ENCODE measurements at regions not wholly inside any gene's neighbourhood (a gene's known extent, or its start where the extent isn't known, plus 50 kb on each side); places are given as distances from the start of the nearest gene placed in this dataset.
"Not testable (repeated sequence)": the region's sequence is repeated elsewhere in the genome, so short reads cannot be mapped to it uniquely, and the experiment has no call there.

GRCh38 chr15:93759629-93760028 is 471.7 kb upstream of the MCTP2 start:
- Mint-ChIP-seq H3K27ac (no peak overlapping the region), H3K4me3 (no peak overlapping the region), H3K27me3 (ENCODE audit: low read depth) (peaks cover 6% of the 10 kb centered on the region), H3K9me3 (no peaks in the 10 kb centered on the region), H3K36me3 (ENCODE audit: insufficient read depth in 2 of 2) (no peaks in the 10 kb centered on the region), H3K4me1 (ENCODE audit: low read depth) (no peaks in the 10 kb centered on the region)
- no peak for ATAC-seq (replicated peaks in 1 of 2)
- DNase-seq: no peak

DNA sequence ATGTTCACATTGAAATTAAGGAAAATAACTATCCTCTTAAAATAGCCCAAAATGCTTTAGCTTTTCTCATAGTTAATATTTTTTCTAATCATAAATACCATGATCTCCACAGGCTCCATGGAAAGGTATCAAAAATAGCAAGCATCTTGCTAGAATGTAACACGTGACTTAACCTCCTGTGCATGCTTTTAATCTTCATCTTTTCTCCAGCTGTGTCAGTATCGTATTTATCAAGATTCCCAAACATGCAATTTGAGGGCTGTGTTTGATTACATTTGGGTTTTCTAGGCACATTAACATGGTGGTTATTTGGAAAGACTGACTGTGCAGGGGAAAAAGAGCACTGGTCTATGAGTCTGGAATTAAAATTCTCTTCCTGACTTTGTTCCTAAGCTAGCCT is 472.5 kb upstream of the MCTP2 start:
- DNase-seq (no peak), ATAC-seq (replicated peaks in 1 of 2) (no peak)
- H3K4me1 Mint-ChIP-seq (ENCODE audit: low read depth): no peaks in the 10 kb centered on the region
- no peaks in the 10 kb centered on the region for H3K36me3 Mint-ChIP-seq (ENCODE audit: insufficient read depth in 2 of 2)
- H3K27me3 Mint-ChIP-seq (ENCODE audit: low read depth): peaks cover 6% of the 10 kb centered on the region
- no peaks in the 10 kb centered on the region for H3K9me3 Mint-ChIP-seq
- H3K4me3 Mint-ChIP-seq: no peak overlapping the region
- H3K27ac Mint-ChIP-seq: no peak overlapping the region

DNA sequence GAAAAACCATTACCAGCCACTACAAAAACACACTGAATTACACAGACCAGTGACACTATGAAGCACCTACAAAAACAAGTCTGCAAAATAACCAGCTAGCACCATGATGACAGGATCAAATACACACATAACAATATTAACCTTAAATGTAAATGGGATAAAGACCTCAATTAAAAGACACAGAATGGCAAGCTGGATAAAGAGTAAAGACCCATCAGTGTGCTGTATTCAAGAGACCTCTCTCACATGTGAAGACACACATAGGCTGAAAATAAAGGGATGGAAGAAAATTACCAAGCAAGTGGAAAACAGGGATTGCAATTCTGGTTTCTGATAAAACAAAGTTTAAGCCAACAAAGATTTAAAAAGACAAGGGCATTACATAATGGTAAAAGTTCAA is 482.7 kb upstream of the MCTP2 start:
- no peaks in the 10 kb centered on the region for H3K27me3 Mint-ChIP-seq (ENCODE audit: low read depth)
- peaks cover 7 to 8% of the 10 kb centered on the region in 2 donors for H3K9me3 Mint-ChIP-seq
- no peak overlapping the region for H3K4me3 Mint-ChIP-seq
- ATAC-seq (replicated peaks in 1 of 2) (no peak), DNase-seq (no peak)
- no peak overlapping the region for H3K27ac Mint-ChIP-seq
- H3K4me1 Mint-ChIP-seq (ENCODE audit: low read depth): no peaks in the 10 kb centered on the region
- peaks cover 2 to 3% of the 10 kb centered on the region in 2 donors for H3K36me3 Mint-ChIP-seq (ENCODE audit: insufficient read depth in 2 of 2)

GRCh38 chr15:93734976-93735375 is 496.4 kb upstream of the MCTP2 start:
- H3K27ac Mint-ChIP-seq; H3K27me3 Mint-ChIP-seq (ENCODE audit: low read depth); H3K4me1 Mint-ChIP-seq (ENCODE audit: low read depth); DNase-seq; H3K4me3 Mint-ChIP-seq; H3K9me3 Mint-ChIP-seq; H3K36me3 Mint-ChIP-seq (ENCODE audit: insufficient read depth in 2 of 2); ATAC-seq (replicated peaks in 1 of 2): not testable (repeated sequence)

- Mint-ChIP-seq H3K4me1 (ENCODE audit: low read depth) (no peaks in the 10 kb centered on the region), H3K9me3 (peaks cover 10 to 11% of the 10 kb centered on the region in 2 donors), H3K27ac (no peak overlapping the region), H3K27me3 (ENCODE audit: low read depth) (no peaks in the 10 kb centered on the region), H3K36me3 (ENCODE audit: insufficient read depth in 2 of 2) (peaks cover 0 to 1% of the 10 kb centered on the region in 2 donors), H3K4me3 (no peak overlapping the region)
- no peak for DNase-seq
- no peak for ATAC-seq (replicated peaks in 1 of 2)
These were observed 500.6 kb upstream of the MCTP2 start for GRCh38 chr15:93730724-93731123.

GRCh38 chr15:93722165-93722564 is 509.2 kb upstream of the MCTP2 start:
- DNase-seq: no peak
- no peak for ATAC-seq (replicated peaks in 1 of 2)
- Mint-ChIP-seq H3K9me3 (no peaks in the 10 kb centered on the region), H3K4me1 (ENCODE audit: low read depth) (no peaks in the 10 kb centered on the region), H3K4me3 (no peak overlapping the region), H3K27me3 (ENCODE audit: low read depth) (no peaks in the 10 kb centered on the region), H3K27ac (no peak overlapping the region), H3K36me3 (ENCODE audit: insufficient read depth in 2 of 2) (no peaks in the 10 kb centered on the region)

GRCh38 chr15:93720607-93721006 is 510.8 kb upstream of the MCTP2 start:
- H3K36me3 Mint-ChIP-seq (ENCODE audit: insufficient read depth in 2 of 2): no peaks in the 10 kb centered on the region
- H3K27ac Mint-ChIP-seq: no peak overlapping the region
- no peaks in the 10 kb centered on the region for H3K27me3 Mint-ChIP-seq (ENCODE audit: low read depth)
- no peaks in the 10 kb centered on the region for H3K4me1 Mint-ChIP-seq (ENCODE audit: low read depth)
- ATAC-seq (replicated peaks in 1 of 2) (no peak), DNase-seq (no peak)
- H3K4me3 Mint-ChIP-seq: no peak overlapping the region
- H3K9me3 Mint-ChIP-seq: no peaks in the 10 kb centered on the region

DNA sequence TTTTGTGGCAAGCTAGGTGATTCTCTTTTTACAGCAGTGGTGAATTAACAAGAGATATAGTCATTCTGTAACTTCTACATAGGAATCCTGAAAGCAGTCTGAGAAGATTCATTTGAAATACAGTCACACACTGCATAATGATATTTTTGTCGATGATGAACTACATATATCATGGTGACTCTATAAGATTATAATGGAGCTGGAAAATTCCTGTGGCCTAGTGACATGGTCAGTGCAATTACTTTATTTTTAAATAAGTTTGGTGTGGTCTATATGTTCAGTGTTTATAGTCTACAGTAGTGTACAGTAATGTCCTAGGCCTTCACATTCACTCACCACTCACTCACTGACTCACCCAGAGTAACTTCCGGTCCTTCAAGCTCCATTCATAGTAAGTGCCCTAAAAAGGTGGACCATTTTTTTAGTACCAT is 511.4 kb upstream of the MCTP2 start:
- ATAC-seq (replicated peaks in 1 of 2): no peak

GRCh38 chr15:93716615-93717231 is 514.6 kb upstream of the MCTP2 start:
- no peaks in the 10 kb centered on the region for H3K27me3 Mint-ChIP-seq (ENCODE audit: low read depth)
- no peaks in the 10 kb centered on the region for H3K4me1 Mint-ChIP-seq (ENCODE audit: low read depth)
- no peak overlapping the region for H3K27ac Mint-ChIP-seq
- ATAC-seq (replicated peaks in 1 of 2) (no peak), DNase-seq (no peak)
- H3K9me3 Mint-ChIP-seq: peaks cover 0 to 2% of the 10 kb centered on the region in 2 donors
- no peak overlapping the region for H3K4me3 Mint-ChIP-seq
- H3K36me3 Mint-ChIP-seq (ENCODE audit: insufficient read depth in 2 of 2): no peaks in the 10 kb centered on the region

More for the DNA sequence above, 511.4 kb upstream of the MCTP2 start:
- H3K4me1 Mint-ChIP-seq (ENCODE audit: low read depth): no peaks in the 10 kb centered on the region
- no peaks in the 10 kb centered on the region for H3K36me3 Mint-ChIP-seq (ENCODE audit: insufficient read depth in 2 of 2)
- DNase-seq: no peak
- no peaks in the 10 kb centered on the region for H3K27me3 Mint-ChIP-seq (ENCODE audit: low read depth)
- no peak overlapping the region for H3K27ac Mint-ChIP-seq
- no peak overlapping the region for H3K4me3 Mint-ChIP-seq
- peaks cover 0 to 2% of the 10 kb centered on the region in 2 donors for H3K9me3 Mint-ChIP-seq

- H3K36me3 Mint-ChIP-seq (ENCODE audit: insufficient read depth in 2 of 2): no peaks in the 10 kb centered on the region
- no peak overlapping the region for H3K27ac Mint-ChIP-seq
- H3K9me3 Mint-ChIP-seq: no peaks in the 10 kb centered on the region
- H3K4me1 Mint-ChIP-seq (ENCODE audit: low read depth): no peaks in the 10 kb centered on the region
- ATAC-seq (replicated peaks in 1 of 2) (no peak), DNase-seq (no peak)
- H3K4me3 Mint-ChIP-seq: no peak overlapping the region
- no peaks in the 10 kb centered on the region for H3K27me3 Mint-ChIP-seq (ENCODE audit: low read depth)
These were observed 521.7 kb upstream of the MCTP2 start for GRCh38 chr15:93709708-93710107.

DNA sequence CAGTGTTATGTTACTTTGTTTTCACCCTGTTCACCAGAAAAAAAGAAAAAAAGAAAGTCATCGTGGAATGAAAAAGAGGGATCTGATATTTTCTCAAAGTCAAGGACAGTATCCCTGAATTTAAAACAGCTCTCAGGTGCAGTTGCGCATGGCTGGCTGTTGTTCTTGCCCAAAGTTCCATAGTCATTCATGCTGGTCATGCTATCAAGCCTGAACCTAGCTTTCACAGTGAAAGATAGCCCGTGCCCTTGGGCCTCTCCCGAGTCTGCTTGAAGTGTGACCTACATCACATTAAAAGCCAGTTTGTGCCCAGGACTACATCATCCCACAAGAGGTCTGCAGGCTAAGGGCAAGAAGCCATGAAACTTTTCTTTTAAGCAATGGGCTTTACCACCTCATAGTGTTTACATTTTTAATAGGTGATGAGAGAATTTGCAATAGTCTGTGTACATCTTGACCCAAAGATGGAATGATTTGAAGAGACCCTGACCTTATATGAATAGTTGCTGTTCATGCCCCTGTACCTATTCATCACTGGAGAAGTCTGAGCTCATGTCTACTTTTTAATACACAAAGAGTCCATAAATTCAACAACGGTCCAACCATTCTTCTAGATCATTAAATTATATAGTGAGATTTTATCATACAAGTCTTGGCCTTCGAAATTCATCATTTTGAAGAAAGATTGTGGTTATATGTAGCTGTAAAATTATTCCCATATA is 522.5 kb upstream of the MCTP2 start:
- Mint-ChIP-seq H3K4me1 (ENCODE audit: low read depth) (no peaks in the 10 kb centered on the region), H3K36me3 (ENCODE audit: insufficient read depth in 2 of 2) (no peaks in the 10 kb centered on the region), H3K9me3 (no peaks in the 10 kb centered on the region), H3K27me3 (ENCODE audit: low read depth) (no peaks in the 10 kb centered on the region), H3K4me3 (no peak overlapping the region), H3K27ac (no peak overlapping the region)
- ATAC-seq (replicated peaks in 1 of 2) (no peak), DNase-seq (no peak)

DNA sequence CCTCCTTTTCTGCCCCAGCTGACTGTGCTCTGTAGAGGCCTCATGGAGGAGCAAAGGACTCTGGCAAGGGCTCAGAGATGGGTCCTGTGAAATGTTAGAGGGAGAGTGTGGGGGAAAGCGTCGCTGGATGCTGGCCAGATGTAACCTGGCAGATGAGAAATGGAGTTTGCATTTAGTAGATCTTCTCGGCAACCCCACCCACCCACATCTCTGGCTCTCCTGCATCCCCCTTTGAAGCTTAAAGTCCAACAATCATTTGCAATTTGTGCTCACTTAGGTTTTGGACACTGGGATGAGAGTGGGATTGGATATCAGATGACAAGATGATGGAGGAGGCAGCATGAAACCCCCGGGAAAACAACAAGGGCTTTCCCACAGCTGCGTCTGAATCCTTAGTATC is 523.6 kb upstream of the MCTP2 start:
- Mint-ChIP-seq H3K4me1 (ENCODE audit: low read depth) (no peaks in the 10 kb centered on the region), H3K36me3 (ENCODE audit: insufficient read depth in 2 of 2) (no peaks in the 10 kb centered on the region), H3K27ac (no peak overlapping the region), H3K27me3 (ENCODE audit: low read depth) (no peaks in the 10 kb centered on the region), H3K4me3 (no peak overlapping the region), H3K9me3 (no peaks in the 10 kb centered on the region)
- no peak for ATAC-seq (replicated peaks in 1 of 2)
- DNase-seq: no peak

DNA sequence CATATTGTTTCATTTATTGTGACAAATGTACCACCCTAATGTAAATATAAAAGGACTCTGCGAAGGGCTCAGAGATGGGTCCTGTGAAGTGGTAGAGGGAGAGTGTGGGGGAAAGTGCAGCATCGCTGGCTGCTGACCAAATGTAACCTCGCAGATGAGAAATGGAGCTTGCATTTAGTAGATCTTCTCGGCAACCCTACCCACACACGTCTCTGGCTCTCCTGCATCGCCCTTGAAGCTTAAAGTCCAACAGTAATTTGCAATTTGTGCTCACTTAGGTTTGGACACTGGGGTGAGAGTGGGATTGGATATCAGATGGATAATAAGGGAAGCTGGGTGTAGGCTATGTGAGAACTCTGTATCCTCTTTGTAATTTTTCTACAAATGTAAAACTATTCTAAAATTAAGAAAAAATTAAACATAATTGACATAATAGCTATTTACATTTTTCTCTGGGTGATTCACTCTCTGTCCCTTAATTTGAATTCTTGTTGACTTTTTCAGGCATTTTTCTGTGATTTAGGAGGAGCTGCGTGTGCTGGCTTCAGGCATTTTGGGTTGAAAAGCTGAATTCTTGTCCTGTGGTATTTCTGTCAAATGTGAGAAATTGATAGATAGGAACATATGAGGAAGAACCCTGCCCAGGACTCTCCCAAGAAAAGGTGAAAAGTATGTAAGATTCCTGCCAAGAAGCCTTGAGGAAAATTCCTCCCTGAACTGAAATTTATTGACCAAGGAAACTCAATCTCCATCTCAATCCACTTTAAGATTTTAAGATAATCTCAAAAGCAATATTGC is 524.7 kb upstream of the MCTP2 start:
- ATAC-seq (replicated peaks in 1 of 2) (no peak), DNase-seq (no peak)
- H3K36me3 Mint-ChIP-seq (ENCODE audit: insufficient read depth in 2 of 2): no peaks in the 10 kb centered on the region
- no peaks in the 10 kb centered on the region for H3K27me3 Mint-ChIP-seq (ENCODE audit: low read depth)
- no peak overlapping the region for H3K4me3 Mint-ChIP-seq
- no peaks in the 10 kb centered on the region for H3K4me1 Mint-ChIP-seq (ENCODE audit: low read depth)
- H3K27ac Mint-ChIP-seq: no peak overlapping the region
- H3K9me3 Mint-ChIP-seq: no peaks in the 10 kb centered on the region
